ENCODE measurements at regions not wholly inside any gene's neighbourhood (a gene's known extent, or its start where the extent isn't known, plus 50 kb on each side); places are given as distances from the start of the nearest gene placed in this dataset.
"Not testable (repeated sequence)": the region's sequence is repeated elsewhere in the genome, so short reads cannot be mapped to it uniquely, and the experiment has no call there.

GRCh38 chr2:8589721-8590120 is 92.1 kb upstream of the ID2 start:
- DNase-seq: no peak

- no peak for DNase-seq
These were observed 90.9 kb upstream of the ID2 start for GRCh38 chr2:8590938-8591337.

GRCh38 chr2:8592736-8593135 is 89.1 kb upstream of the ID2 start:
- no peak for DNase-seq

- DNase-seq: no peak
These were observed 88.6 kb upstream of the ID2 start for GRCh38 chr2:8593243-8593642.

- DNase-seq: no peak
These were observed 87.0 kb upstream of the ID2 start for GRCh38 chr2:8594731-8595427.

- DNase-seq: no peak
These were observed 86.4 kb upstream of the ID2 start for GRCh38 chr2:8595428-8595805.

- DNase-seq: no peak
These were observed 85.8 kb upstream of the ID2 start for GRCh38 chr2:8595811-8596600.

- DNase-seq: no peak
These were observed 84.8 kb upstream of the ID2 start for GRCh38 chr2:8597094-8597493.

- no peak for DNase-seq
These were observed 84.2 kb upstream of the ID2 start for GRCh38 chr2:8597559-8598225.

GRCh38 chr2:8598295-8599165 is 83.3 kb upstream of the ID2 start:
- no peak for DNase-seq

- DNase-seq: no peak
These were observed 82.2 kb upstream of the ID2 start for GRCh38 chr2:8599421-8600242.

GRCh38 chr2:8600456-8600855 is 81.4 kb upstream of the ID2 start:
- no peak for DNase-seq

- no peak for DNase-seq
These were observed 79.0 kb upstream of the ID2 start for GRCh38 chr2:8602809-8603208.

- not testable (repeated sequence) for DNase-seq
These were observed 78.5 kb upstream of the ID2 start for GRCh38 chr2:8603356-8603755.

GRCh38 chr2:8604262-8604661 is 77.6 kb upstream of the ID2 start:
- no peak for DNase-seq

- DNase-seq: no peak
These were observed 76.3 kb upstream of the ID2 start for GRCh38 chr2:8605351-8606065.

GRCh38 chr2:8606226-8606625 is 75.6 kb upstream of the ID2 start:
- DNase-seq: no peak

GRCh38 chr2:8606649-8607550 is 75.0 kb upstream of the ID2 start:
- DNase-seq: no peak

GRCh38 chr2:8607606-8608005 is 74.2 kb upstream of the ID2 start:
- no peak for DNase-seq

GRCh38 chr2:8608411-8608954 is 73.4 kb upstream of the ID2 start:
- DNase-seq: no peak
